ENCODE measurements at regions not wholly inside any gene's neighbourhood (a gene's known extent, or its start where the extent isn't known, plus 50 kb on each side); places are given as distances from the start of the nearest gene placed in this dataset.

- no peak for DNase-seq (ENCODE audit: low read depth in 2 of 2, low spot score in 1 of 2)
Measured at GRCh38 chr4:56099378-56099786, 150.6 kb downstream of the CEP135 start.

- no peak for DNase-seq (ENCODE audit: low read depth in 2 of 2, low spot score in 1 of 2)
Measured at GRCh38 chr4:56093576-56093975, 144.8 kb downstream of the CEP135 start.

- no peak for DNase-seq (ENCODE audit: low read depth in 2 of 2, low spot score in 1 of 2)
Measured at GRCh38 chr4:56092540-56092939, 143.8 kb downstream of the CEP135 start.

GRCh38 chr4:56086561-56086960 lies 137.8 kb downstream of the CEP135 start:
- DNase-seq (ENCODE audit: low read depth in 2 of 2, low spot score in 1 of 2): no peak

GRCh38 chr4:56086073-56086541 lies 137.4 kb downstream of the CEP135 start:
- DNase-seq (ENCODE audit: low read depth in 2 of 2, low spot score in 1 of 2): no peak

- DNase-seq (ENCODE audit: low read depth in 2 of 2, low spot score in 1 of 2): no peak
Measured at GRCh38 chr4:56085275-56085674, 136.5 kb downstream of the CEP135 start.

- DNase-seq (ENCODE audit: low read depth in 2 of 2, low spot score in 1 of 2): no peak
Measured at GRCh38 chr4:56084851-56085250, 136.1 kb downstream of the CEP135 start.

Data from stimulated activated CD8-positive, alpha-beta memory T cell treated with anti-CD3 and anti-CD28 coated beads, Interleukin-4, amount 100 ng/mL, for 4 hours (primary cell).